Ishikawa (cell line): ENCODE measurements at regions not wholly inside any gene's neighbourhood (a gene's known extent, or its start where the extent isn't known, plus 50 kb on each side); places are given as distances from the start of the nearest gene placed in this dataset.

ENCODE experiments used
- EGR1 ChIP-seq: IDR thresholded peaks from 2 replicates; pipeline ENCODE4 v1.6.1; 2012
- EP300 ChIP-seq: IDR thresholded peaks from 2 replicates; pipeline ENCODE4 v1.6.1; 2012; ENCODE audit warnings: borderline replicate concordance
- MAX ChIP-seq: IDR thresholded peaks from 2 replicates; pipeline ENCODE4 v1.6.1; 2012
- NFIC ChIP-seq: IDR thresholded peaks from 2 replicates; pipeline ENCODE4 v1.6.1; 2012
- REST ChIP-seq: IDR thresholded peaks from 2 replicates; pipeline ENCODE4 v1.6.1; 2012; ENCODE audit warnings: low read depth, mild to moderate bottlenecking
- YY1 ChIP-seq: IDR thresholded peaks from 2 replicates; pipeline ENCODE4 v1.6.1; 2012; ENCODE audit warnings: low read depth

- no peak for TF ChIP-seq EP300
- TF ChIP-seq MAX = no peak
- no peak for TF ChIP-seq EGR1
- TF ChIP-seq NFIC = no peak
- no peak for TF ChIP-seq REST
- TF ChIP-seq YY1 = no peak
These were observed 63.9 kb upstream of the SHB start for GRCh38 chr9:38132956-38133355.
